IMR-90 (cell line): ENCODE measurements at regions not wholly inside any gene's neighbourhood (a gene's known extent, or its start where the extent isn't known, plus 50 kb on each side); places are given as distances from the start of the nearest gene placed in this dataset.

Experiments
- ATAC-seq: fragments of 200-7000 bp; cut with Tn5 transposase; 2 replicates; pipeline ENCODE4 v1.9.1; 2020; ENCODE audit warnings: low read depth, mild to moderate bottlenecking, moderate library complexity
- BruUV-seq: library from RNA; stranded (reverse); fragments of 400-500 nt; replicated peaks from 2 replicates; lab custom pipeline; 2021; lab: Mats Ljungman, UMichigan
- CTCF ChIA-PET: fragments of 300-600 bp; formaldehyde crosslinking; extraction: SDS; loops from one replicate; lab custom pipeline; 2021; ENCODE audit warnings: antibody characterized with exemption; lab: Yijun Ruan, JAX
- POLR2A ChIA-PET: fragments of 300-600 bp; sonication (Branson Sonifier 250); formaldehyde crosslinking; loops from one replicate; lab custom pipeline; 2022; ENCODE audit warnings: antibody characterized with exemption; ENCODE audit not compliant: unreplicated experiment; lab: Charles Lee
- DNase-seq: peaks from one replicate; pipeline ENCODE4 v3.0.0; 2013
- H2AFZ ChIP-seq: replicated peaks from 2 replicates; pipeline ENCODE3; 2013; ENCODE audit warnings: low read length, mild to moderate bottlenecking; ENCODE audit not compliant: poor library complexity
- H2AK5ac ChIP-seq: 2 replicates; pipeline ENCODE4 v1.6.1; 2013; ENCODE audit warnings: low read depth, low read length, inconsistent platforms
- H2AK9ac ChIP-seq: replicated peaks from 2 replicates; pipeline ENCODE3; 2013; ENCODE audit warnings: mild to moderate bottlenecking, low read depth, low read length, moderate library complexity; ENCODE audit not compliant: poor library complexity
- H2BK120ac ChIP-seq: 2 replicates; pipeline ENCODE4 v1.6.1; 2013; ENCODE audit warnings: low read depth, low read length, inconsistent platforms
- H2BK15ac ChIP-seq: 3 replicates; pipeline ENCODE4 v1.6.1; 2013; ENCODE audit warnings: low read depth, low read length, inconsistent platforms
- H2BK20ac ChIP-seq: 2 replicates; pipeline ENCODE4 v1.6.1; 2013; ENCODE audit warnings: low read depth, mild to moderate bottlenecking, inconsistent platforms, low read length, moderate library complexity
- H2BK5ac ChIP-seq: 2 replicates; pipeline ENCODE4 v1.6.1; 2013; ENCODE audit warnings: mild to moderate bottlenecking, low read depth, low read length, inconsistent platforms; ENCODE audit not compliant: poor library complexity, severe bottlenecking
- H3K14ac ChIP-seq: replicated peaks from 2 replicates; pipeline ENCODE4 v1.6.1; 2013; ENCODE audit warnings: low read depth, low read length, inconsistent platforms
- H3K18ac ChIP-seq: 2 replicates; pipeline ENCODE4 v1.6.1; 2013; ENCODE audit warnings: low read depth, low read length, control low read depth
- H3K23ac ChIP-seq: 2 replicates; pipeline ENCODE4 v1.6.1; 2013; ENCODE audit warnings: low read depth, low read length, inconsistent platforms
- H3K27ac ChIP-seq: 2 replicates; pipeline ENCODE4 v1.5.1; 2013; ENCODE audit warnings: mild to moderate bottlenecking, control low read depth, low read length; ENCODE audit not compliant: insufficient read depth
- H3K27me3 ChIP-seq: 2 replicates; pipeline ENCODE4 v1.6.1; 2013; ENCODE audit warnings: low read length; ENCODE audit not compliant: control insufficient read depth, insufficient read depth
- H3K36me3 ChIP-seq: 2 replicates; pipeline ENCODE4 v1.6.1; 2013; ENCODE audit warnings: low read length, mixed read lengths; ENCODE audit not compliant: control insufficient read depth, insufficient read depth
- H3K4ac ChIP-seq: 2 replicates; pipeline ENCODE4 v1.6.1; 2013; ENCODE audit warnings: low read depth, low read length, inconsistent platforms
- H3K4me1 ChIP-seq: 2 replicates; pipeline ENCODE4 v1.6.1; 2013; ENCODE audit warnings: low read length, mixed read lengths; ENCODE audit not compliant: control insufficient read depth, insufficient read depth
- H3K4me2 ChIP-seq: 2 replicates; pipeline ENCODE4 v1.6.1; 2013; ENCODE audit warnings: low read depth, mild to moderate bottlenecking, control low read depth, low read length, moderate library complexity
- H3K4me3 ChIP-seq: 2 replicates; pipeline ENCODE4 v1.5.1; 2013; ENCODE audit warnings: low read depth, mild to moderate bottlenecking, control low read depth, low read length, moderate library complexity; ENCODE audit not compliant: insufficient read depth
- H3K56ac ChIP-seq: 2 replicates; pipeline ENCODE4 v1.6.1; 2013; ENCODE audit warnings: low read length, inconsistent platforms; ENCODE audit not compliant: insufficient read depth; ENCODE audit errors: extremely low read depth
- H3K79me1 ChIP-seq, 2 experiments: 2 replicates each; pipeline ENCODE4 v1.6.1; 2013; ENCODE audit warnings: low read length in 2 of 2, inconsistent platforms in 1 of 2, low read depth in 1 of 2
- H3K9ac ChIP-seq: 2 replicates; pipeline ENCODE4 v1.6.1; 2013; ENCODE audit warnings: low read depth, low read length, control low read depth
- H3K9me1 ChIP-seq: 2 replicates; pipeline ENCODE4 v1.6.1; 2013; ENCODE audit warnings: low read length, inconsistent platforms; ENCODE audit not compliant: insufficient read depth
- H3K9me3 ChIP-seq: 2 replicates; pipeline ENCODE4 v1.6.1; 2013; ENCODE audit warnings: low read length; ENCODE audit not compliant: control insufficient read depth, insufficient read depth
- H4K20me1 ChIP-seq: 2 replicates; pipeline ENCODE4 v1.6.1; 2013; ENCODE audit warnings: low read length, inconsistent platforms; ENCODE audit not compliant: insufficient read depth
- H4K5ac ChIP-seq: 2 replicates; pipeline ENCODE4 v1.6.1; 2013; ENCODE audit warnings: mild to moderate bottlenecking, low read depth, low read length, control low read depth
- H4K8ac ChIP-seq, 2 experiments: 2 replicates each; pipeline ENCODE4 v1.6.1; 2013; ENCODE audit warnings: low read depth in 2 of 2, low read length in 2 of 2, control low read depth in 1 of 2, inconsistent platforms in 1 of 2
- H4K91ac ChIP-seq: 2 replicates; pipeline ENCODE4 v1.6.1; 2013; ENCODE audit warnings: low read depth, low read length, inconsistent platforms; ENCODE audit not compliant: insufficient read depth
- CEBPB ChIP-seq: IDR thresholded peaks from 2 replicates; pipeline ENCODE4 v1.6.1; 2012; ENCODE audit warnings: low read depth, low read length, improper control_type of control experiment
- CHD1 ChIP-seq: IDR thresholded peaks from 2 replicates; pipeline ENCODE4 v1.6.1; 2012; ENCODE audit warnings: low read depth, low read length, improper control_type of control experiment
- FOS ChIP-seq: fragments of 150-350 bp; IDR thresholded peaks from 2 replicates; pipeline ENCODE4 v1.6.1; 2016; ENCODE audit warnings: low read depth, low read length
- NFE2L2 ChIP-seq: fragments of 150-350 bp; IDR thresholded peaks from 2 replicates; pipeline ENCODE4 v1.6.1; 2016; ENCODE audit warnings: low read depth, mild to moderate bottlenecking, low read length
- POLR2A ChIP-seq: IDR thresholded peaks from 2 replicates; pipeline ENCODE4 v1.6.1; 2012; ENCODE audit warnings: mild to moderate bottlenecking, low read depth, low read length
- RAD21 ChIP-seq: IDR thresholded peaks from 2 replicates; pipeline ENCODE4 v1.6.1; 2012; ENCODE audit warnings: low read length, improper control_type of control experiment
- WGBS, 2 experiments: methylation state at CpG; one replicate each; pipeline versions ENCODE4 v1.1.5 to v1.1.7; 2013; ENCODE audit warnings: missing lambda C conversion rate in 2 of 2; ENCODE audit not compliant: insufficient read length in 1 of 2; ENCODE audit errors: extremely low coverage in 2 of 2; 5-methylcytosine and 5-hydroxymethylcytosine counted together
- dilution Hi-C: fragments of 300-500 bp; cut with HindIII; formaldehyde crosslinking; loops from one replicate; pipeline ENCODE4 v1.14.3; 2018; ENCODE audit warnings: low sequenced_read_pairs; ENCODE audit not compliant: unreplicated experiment
- in situ Hi-C: fragments of 300-500 bp; cut with MboI; formaldehyde crosslinking; loops from 3 replicates; pipeline ENCODE4 v1.14.3; 2019; ENCODE audit warnings: low sequenced_read_pairs, inconsistent platforms, mixed read lengths
- intact Hi-C: fragments of 100-400 bp; cut with micrococcal nuclease; formaldehyde crosslinking; loops from 2 replicates; pipeline ENCODE4 v1.10.0; 2022

DNA sequence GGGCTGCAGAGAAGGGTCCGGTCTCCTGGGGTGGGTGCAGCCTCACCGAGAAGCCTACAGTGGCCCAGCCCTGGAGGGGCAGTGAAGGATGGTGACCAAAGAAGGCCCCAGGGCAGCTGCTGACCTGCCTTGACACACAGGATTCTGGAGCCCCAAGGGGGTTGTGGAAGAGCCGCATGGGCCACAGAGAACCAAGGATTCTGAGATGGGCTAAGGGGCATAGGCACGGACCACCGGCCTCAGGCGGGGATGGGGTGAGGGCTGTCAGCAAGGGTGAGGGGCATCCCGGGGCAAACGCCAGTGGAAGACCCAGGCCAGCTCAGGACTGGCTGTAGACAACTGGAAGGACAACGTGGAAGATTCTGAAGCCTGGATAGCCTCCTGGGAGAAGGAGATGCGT is 151.6 kb downstream of the TEX29 start:
- no peak overlapping the region for H3K56ac ChIP-seq
- BruUV-seq = no TSS peak
- no peaks in the 10 kb centered on the region for H3K36me3 ChIP-seq
- no peak overlapping the region for H3K4ac ChIP-seq
- no peak overlapping the region for H3K4me2 ChIP-seq
- H3K9ac ChIP-seq = no peak overlapping the region
- no peak overlapping the region for H2BK15ac ChIP-seq
- H3K23ac ChIP-seq = no peak overlapping the region
- DNase-seq (no peak), ATAC-seq (no peak)
- no peak overlapping the region for H3K18ac ChIP-seq
- no peak overlapping the region for H2BK5ac ChIP-seq
- H3K4me1 ChIP-seq = no peaks in the 10 kb centered on the region
- H3K27me3 ChIP-seq = no peaks in the 10 kb centered on the region
- CTCF ChIA-PET = no interaction called here
- no peak overlapping the region for H4K91ac ChIP-seq
- dilution Hi-C loops = no loop called here
- H2AK9ac ChIP-seq = no peak overlapping the region
- TF ChIP-seq NFE2L2 (no peak), FOS (no peak), CEBPB (no peak), POLR2A (no peak), RAD21 (no peak), CHD1 (no peak)
- H2BK20ac ChIP-seq = no peak overlapping the region
- H3K79me1 ChIP-seq = no peaks in the 10 kb centered on the region
- H3K4me3 ChIP-seq = no peak overlapping the region
- no peaks in the 10 kb centered on the region for H4K20me1 ChIP-seq
- H2BK120ac ChIP-seq = no peak overlapping the region
- 62% methylated on average over 8 of the region's 10 CpGs; no CpG with 5 or more reads in 1 of the 2 experiments for WGBS, 2 experiments
- no peak overlapping the region for H3K14ac ChIP-seq
- H3K27ac ChIP-seq = no peak overlapping the region
- in situ Hi-C loops = loop anchor here (5.0 kb wide), 2 partner anchors 970 to 1135 kb away; no protein-coding TSS in a partner anchor
- no peak overlapping the region for H2AFZ ChIP-seq
- intact Hi-C loops = loop anchor here (10.0 kb wide), 1 partner anchor 1403 kb away; no protein-coding TSS in a partner anchor
- POLR2A ChIA-PET = no interaction called here
- no peak overlapping the region for H2AK5ac ChIP-seq
- no peak overlapping the region for H4K5ac ChIP-seq
- no peaks in the 10 kb centered on the region for H3K9me1 ChIP-seq
- no peak overlapping the region for H4K8ac ChIP-seq
- 0 out of 2 replicates have a peak, but pooled peaks cover 2% of the 10 kb centered on the region for H3K9me3 ChIP-seq
